ENCODE measurements at regions not wholly inside any gene's neighbourhood (a gene's known extent, or its start where the extent isn't known, plus 50 kb on each side); places are given as distances from the start of the nearest gene placed in this dataset.
"Not testable (repeated sequence)": the region's sequence is repeated elsewhere in the genome, so short reads cannot be mapped to it uniquely, and the experiment has no call there.

DNA sequence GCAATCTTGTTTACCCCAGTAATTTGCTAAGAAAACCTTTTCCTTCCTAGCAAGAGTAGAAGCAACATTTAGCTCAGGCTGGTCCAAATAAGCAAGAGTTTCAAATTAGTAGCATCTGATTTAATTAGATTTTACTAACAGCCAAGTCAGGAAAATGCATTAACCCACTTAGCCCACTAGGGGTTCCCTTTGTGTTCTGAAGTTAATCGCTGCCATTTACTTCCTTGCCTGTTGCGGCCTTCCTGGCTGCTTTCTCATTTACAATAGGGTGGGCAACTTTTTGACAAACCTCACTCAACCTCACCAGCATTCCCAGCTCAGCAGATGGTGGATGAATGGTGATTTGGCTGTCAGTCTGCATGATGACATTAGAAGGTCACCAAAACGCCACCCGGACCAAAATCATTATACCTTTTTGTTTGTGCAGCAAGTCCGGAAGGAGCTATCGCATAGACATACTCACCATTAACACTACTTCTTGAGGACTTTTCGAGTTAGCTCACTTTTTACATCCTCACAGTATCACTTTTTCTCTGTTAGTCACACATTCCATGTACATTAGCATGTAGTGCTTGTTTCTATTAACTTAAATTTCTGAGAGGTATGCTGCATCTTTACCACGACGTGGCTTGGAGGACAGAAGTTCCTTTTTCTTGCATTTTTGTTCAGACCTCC, 101.5 kb upstream of the SETBP1 start:
- no peak overlapping the region for H4K8ac ChIP-seq (ENCODE audit: low read depth, low read length)
- H3K9me3 ChIP-seq (replicated peaks in 1 of 2; ENCODE audit: control insufficient read depth in 2 of 2, insufficient read depth in 1 of 2, low read depth in 1 of 2, low read length in 2 of 2), result no peaks in the 10 kb centered on the region
- H3K27me3 ChIP-seq (ENCODE audit: control insufficient read depth in 3 of 3, insufficient read depth in 3 of 3, low read depth in 1 of 3, low read length in 3 of 3), result no peaks in the 10 kb centered on the region
- H3K4me1 ChIP-seq (ENCODE audit: control insufficient read depth in 2 of 2, insufficient read depth in 1 of 2, low read depth in 1 of 2, low read length in 2 of 2), result no peaks in the 10 kb centered on the region
- peak; percentile 17 for DNase-seq (ENCODE audit: low spot score)
- WGBS, 2 donors (ENCODE audit: extremely low coverage in 2 of 2, insufficient read length in 2 of 2, insufficient replicate concordance in 1 of 2), result no CpG with 5 or more reads among the region's 9 CpGs
- H3K4me2 ChIP-seq (ENCODE audit: insufficient read depth, low read length, poor library complexity, severe bottlenecking), result no peak overlapping the region
- H3K14ac ChIP-seq (ENCODE audit: low read length), result no peak overlapping the region
- no peak overlapping the region for H3K27ac ChIP-seq (replicated peaks; ENCODE audit: low read length)
- H2BK5ac ChIP-seq (ENCODE audit: low read length), result no peak overlapping the region
- H2AK5ac ChIP-seq (ENCODE audit: low read depth, low read length), result no peak overlapping the region
- no peak overlapping the region for H2BK12ac ChIP-seq (ENCODE audit: low read length)
- H3K9ac ChIP-seq (ENCODE audit: low read depth, low read length, poor library complexity), result no peak overlapping the region
- H3K4ac ChIP-seq (ENCODE audit: low read length), result no peak overlapping the region
- no peaks in the 10 kb centered on the region for H3K36me3 ChIP-seq (replicated peaks in 1 of 2; ENCODE audit: control insufficient read depth in 2 of 2, insufficient read depth in 2 of 2, low read length in 2 of 2)
- H2BK15ac ChIP-seq (ENCODE audit: low read length), result no peak overlapping the region
- no peak overlapping the region for H3K4me3 ChIP-seq (ENCODE audit: low read length in 2 of 2)
- H2BK120ac ChIP-seq (ENCODE audit: low read depth, low read length), result no peak overlapping the region
- H3K79me1 ChIP-seq (ENCODE audit: low read depth, low read length), result no peaks in the 10 kb centered on the region
- no peak overlapping the region for H3K18ac ChIP-seq (ENCODE audit: low read length)
- H4K91ac ChIP-seq (ENCODE audit: low read depth, low read length, poor library complexity), result no peak overlapping the region
- no peak overlapping the region for H2AFZ ChIP-seq (ENCODE audit: low read length)
- no peak overlapping the region for H3K23ac ChIP-seq (ENCODE audit: low read depth, low read length, poor library complexity)

DNA sequence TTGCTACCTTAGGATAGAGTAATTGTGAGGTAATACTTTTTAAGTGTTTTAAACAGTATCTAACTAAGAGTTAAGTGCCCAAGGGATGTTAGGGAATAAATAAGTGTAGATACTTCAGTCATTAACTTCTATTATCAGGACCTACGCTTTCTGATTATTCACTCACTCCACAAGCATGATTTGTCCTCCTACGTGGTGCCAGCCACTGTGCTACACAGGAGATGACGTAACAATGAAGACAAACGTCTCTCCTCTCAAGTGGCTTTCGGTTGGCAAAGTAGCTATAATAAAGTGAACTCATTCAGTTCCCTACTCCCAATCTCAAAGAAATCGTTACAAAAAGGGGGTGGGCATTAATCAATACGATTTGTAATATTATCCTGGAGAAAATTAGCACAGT, 100.9 kb upstream of the SETBP1 start:
- WGBS, 2 donors (ENCODE audit: extremely low coverage in 2 of 2, insufficient read length in 2 of 2, insufficient replicate concordance in 1 of 2), result no CpG with 5 or more reads among the region's 7 CpGs

DNA sequence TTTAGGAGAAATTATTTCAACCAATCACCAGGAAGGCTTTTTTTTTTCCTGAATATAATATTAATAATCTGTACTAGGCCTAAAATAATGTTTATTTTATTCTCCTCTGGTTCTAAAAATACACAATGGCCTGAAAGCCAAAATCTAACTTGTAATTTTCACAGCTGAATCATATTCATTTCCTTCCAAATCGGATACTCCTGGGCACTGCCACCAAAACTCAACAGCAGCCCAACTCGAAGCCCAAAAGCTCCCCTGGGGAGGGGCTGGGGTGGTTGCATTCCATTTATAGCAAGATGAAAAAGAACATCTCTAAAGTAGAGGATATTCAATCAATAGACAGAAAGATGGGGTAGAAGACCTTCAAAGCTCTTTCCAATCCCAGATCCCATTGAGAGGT, 100.5 kb upstream of the SETBP1 start:
- H3K23ac ChIP-seq (ENCODE audit: low read depth, low read length, poor library complexity), result no peak overlapping the region
- no peaks in the 10 kb centered on the region for H3K36me3 ChIP-seq (replicated peaks in 1 of 2; ENCODE audit: control insufficient read depth in 2 of 2, insufficient read depth in 2 of 2, low read length in 2 of 2)
- H3K4me1 ChIP-seq (ENCODE audit: control insufficient read depth in 2 of 2, insufficient read depth in 1 of 2, low read depth in 1 of 2, low read length in 2 of 2), result no peaks in the 10 kb centered on the region
- H3K79me1 ChIP-seq (ENCODE audit: low read depth, low read length), result no peaks in the 10 kb centered on the region
- H2AK5ac ChIP-seq (ENCODE audit: low read depth, low read length), result no peak overlapping the region
- no peak overlapping the region for H2BK5ac ChIP-seq (ENCODE audit: low read length)
- H3K14ac ChIP-seq (ENCODE audit: low read length), result no peak overlapping the region
- H2BK120ac ChIP-seq (ENCODE audit: low read depth, low read length), result no peak overlapping the region
- H3K4ac ChIP-seq (ENCODE audit: low read length), result no peak overlapping the region
- H3K18ac ChIP-seq (ENCODE audit: low read length), result no peak overlapping the region
- H4K8ac ChIP-seq (ENCODE audit: low read depth, low read length), result no peak overlapping the region
- WGBS, 2 donors (ENCODE audit: extremely low coverage in 2 of 2, insufficient read length in 2 of 2, insufficient replicate concordance in 1 of 2), result no CpG with 5 or more reads among the region's 2 CpGs
- H4K91ac ChIP-seq (ENCODE audit: low read depth, low read length, poor library complexity), result no peak overlapping the region
- no peak overlapping the region for H2BK12ac ChIP-seq (ENCODE audit: low read length)
- no peak overlapping the region for H3K4me3 ChIP-seq (ENCODE audit: low read length in 2 of 2)
- no peak overlapping the region for H2BK15ac ChIP-seq (ENCODE audit: low read length)
- H3K9me3 ChIP-seq (replicated peaks in 1 of 2; ENCODE audit: control insufficient read depth in 2 of 2, insufficient read depth in 1 of 2, low read depth in 1 of 2, low read length in 2 of 2), result no peaks in the 10 kb centered on the region
- no peak overlapping the region for H2AFZ ChIP-seq (ENCODE audit: low read length)
- no peak overlapping the region for H3K4me2 ChIP-seq (ENCODE audit: insufficient read depth, low read length, poor library complexity, severe bottlenecking)
- H3K9ac ChIP-seq (ENCODE audit: low read depth, low read length, poor library complexity), result no peak overlapping the region
- no peak overlapping the region for H3K27ac ChIP-seq (replicated peaks; ENCODE audit: low read length)
- H3K27me3 ChIP-seq (ENCODE audit: control insufficient read depth in 3 of 3, insufficient read depth in 3 of 3, low read depth in 1 of 3, low read length in 3 of 3), result no peaks in the 10 kb centered on the region
- DNase-seq (ENCODE audit: low spot score), result no peak

More for the DNA sequence above, 100.9 kb upstream of the SETBP1 start:
- no peak overlapping the region for H3K9ac ChIP-seq (ENCODE audit: low read depth, low read length, poor library complexity)
- no peaks in the 10 kb centered on the region for H3K27me3 ChIP-seq (ENCODE audit: control insufficient read depth in 3 of 3, insufficient read depth in 3 of 3, low read depth in 1 of 3, low read length in 3 of 3)
- H2BK15ac ChIP-seq (ENCODE audit: low read length), result no peak overlapping the region
- H3K36me3 ChIP-seq (replicated peaks in 1 of 2; ENCODE audit: control insufficient read depth in 2 of 2, insufficient read depth in 2 of 2, low read length in 2 of 2), result no peaks in the 10 kb centered on the region
- no peak overlapping the region for H3K4me3 ChIP-seq (ENCODE audit: low read length in 2 of 2)
- no peak overlapping the region for H3K23ac ChIP-seq (ENCODE audit: low read depth, low read length, poor library complexity)
- H2AK5ac ChIP-seq (ENCODE audit: low read depth, low read length), result no peak overlapping the region
- no peak overlapping the region for H3K4ac ChIP-seq (ENCODE audit: low read length)
- DNase-seq (ENCODE audit: low spot score), result no peak
- no peak overlapping the region for H2BK5ac ChIP-seq (ENCODE audit: low read length)
- no peaks in the 10 kb centered on the region for H3K9me3 ChIP-seq (replicated peaks in 1 of 2; ENCODE audit: control insufficient read depth in 2 of 2, insufficient read depth in 1 of 2, low read depth in 1 of 2, low read length in 2 of 2)
- no peaks in the 10 kb centered on the region for H3K79me1 ChIP-seq (ENCODE audit: low read depth, low read length)
- H2BK120ac ChIP-seq (ENCODE audit: low read depth, low read length), result no peak overlapping the region
- H3K14ac ChIP-seq (ENCODE audit: low read length), result no peak overlapping the region
- H3K27ac ChIP-seq (replicated peaks; ENCODE audit: low read length), result no peak overlapping the region
- H3K4me1 ChIP-seq (ENCODE audit: control insufficient read depth in 2 of 2, insufficient read depth in 1 of 2, low read depth in 1 of 2, low read length in 2 of 2), result no peaks in the 10 kb centered on the region
- no peak overlapping the region for H2BK12ac ChIP-seq (ENCODE audit: low read length)
- no peak overlapping the region for H3K4me2 ChIP-seq (ENCODE audit: insufficient read depth, low read length, poor library complexity, severe bottlenecking)
- no peak overlapping the region for H4K91ac ChIP-seq (ENCODE audit: low read depth, low read length, poor library complexity)
- no peak overlapping the region for H3K18ac ChIP-seq (ENCODE audit: low read length)
- no peak overlapping the region for H2AFZ ChIP-seq (ENCODE audit: low read length)
- no peak overlapping the region for H4K8ac ChIP-seq (ENCODE audit: low read depth, low read length)

DNA sequence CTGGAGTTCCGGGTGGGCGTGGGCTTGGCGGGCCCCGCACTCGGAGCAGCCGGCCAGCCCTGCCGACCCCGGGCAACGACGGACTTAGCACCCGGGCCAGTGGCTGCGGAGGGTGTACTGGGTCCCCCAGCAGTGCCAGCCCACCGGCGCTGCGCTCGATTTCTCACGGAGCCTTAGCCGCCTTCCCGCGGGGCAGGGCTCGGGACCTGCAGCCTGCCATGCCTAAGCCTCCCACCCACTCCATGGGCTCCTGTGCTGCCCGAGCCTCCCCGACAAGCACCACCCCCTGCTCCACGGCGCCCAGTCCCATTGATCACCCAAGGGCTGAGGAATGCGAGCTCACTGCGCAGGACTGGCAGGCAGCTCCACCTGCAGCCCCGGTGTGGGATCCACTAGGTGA, 99.9 kb upstream of the SETBP1 start:
- not testable (repeated sequence) for H3K27me3 ChIP-seq (ENCODE audit: control insufficient read depth in 3 of 3, insufficient read depth in 3 of 3, low read depth in 1 of 3, low read length in 3 of 3); DNase-seq (ENCODE audit: low spot score); H3K9ac ChIP-seq (ENCODE audit: low read depth, low read length, poor library complexity); H4K8ac ChIP-seq (ENCODE audit: low read depth, low read length); H2AFZ ChIP-seq (ENCODE audit: low read length); H2BK5ac ChIP-seq (ENCODE audit: low read length); H2BK12ac ChIP-seq (ENCODE audit: low read length); H2BK15ac ChIP-seq (ENCODE audit: low read length); H3K14ac ChIP-seq (ENCODE audit: low read length); H3K4ac ChIP-seq (ENCODE audit: low read length); H4K91ac ChIP-seq (ENCODE audit: low read depth, low read length, poor library complexity); H3K27ac ChIP-seq (replicated peaks; ENCODE audit: low read length); H3K36me3 ChIP-seq (replicated peaks in 1 of 2; ENCODE audit: control insufficient read depth in 2 of 2, insufficient read depth in 2 of 2, low read length in 2 of 2); H3K4me2 ChIP-seq (ENCODE audit: insufficient read depth, low read length, poor library complexity, severe bottlenecking); H2BK120ac ChIP-seq (ENCODE audit: low read depth, low read length); H3K18ac ChIP-seq (ENCODE audit: low read length); H3K23ac ChIP-seq (ENCODE audit: low read depth, low read length, poor library complexity); H3K79me1 ChIP-seq (ENCODE audit: low read depth, low read length); H3K4me3 ChIP-seq (ENCODE audit: low read length in 2 of 2); H2AK5ac ChIP-seq (ENCODE audit: low read depth, low read length); H3K9me3 ChIP-seq (replicated peaks in 1 of 2; ENCODE audit: control insufficient read depth in 2 of 2, insufficient read depth in 1 of 2, low read depth in 1 of 2, low read length in 2 of 2); H3K4me1 ChIP-seq (ENCODE audit: control insufficient read depth in 2 of 2, insufficient read depth in 1 of 2, low read depth in 1 of 2, low read length in 2 of 2)
- no CpG with 5 or more reads among the region's 28 CpGs for WGBS, 2 donors (ENCODE audit: extremely low coverage in 2 of 2, insufficient read length in 2 of 2, insufficient replicate concordance in 1 of 2)
